NT2/D1 (cell line): ENCODE measurements at regions not wholly inside any gene's neighbourhood (a gene's known extent, or its start where the extent isn't known, plus 50 kb on each side); places are given as distances from the start of the nearest gene placed in this dataset.
"Not testable (repeated sequence)": the region's sequence is repeated elsewhere in the genome, so short reads cannot be mapped to it uniquely, and the experiment has no call there.

ENCODE experiments used
- SUZ12 ChIP-seq: IDR thresholded peaks from 2 replicates; pipeline ENCODE4 v1.6.1; 2011; ENCODE audit not compliant: insufficient read length, insufficient read depth; ENCODE audit errors: extremely low read depth
- YY1 ChIP-seq: IDR thresholded peaks from 2 replicates; pipeline ENCODE4 v1.6.1; 2011; ENCODE audit not compliant: insufficient read length, insufficient read depth

DNA sequence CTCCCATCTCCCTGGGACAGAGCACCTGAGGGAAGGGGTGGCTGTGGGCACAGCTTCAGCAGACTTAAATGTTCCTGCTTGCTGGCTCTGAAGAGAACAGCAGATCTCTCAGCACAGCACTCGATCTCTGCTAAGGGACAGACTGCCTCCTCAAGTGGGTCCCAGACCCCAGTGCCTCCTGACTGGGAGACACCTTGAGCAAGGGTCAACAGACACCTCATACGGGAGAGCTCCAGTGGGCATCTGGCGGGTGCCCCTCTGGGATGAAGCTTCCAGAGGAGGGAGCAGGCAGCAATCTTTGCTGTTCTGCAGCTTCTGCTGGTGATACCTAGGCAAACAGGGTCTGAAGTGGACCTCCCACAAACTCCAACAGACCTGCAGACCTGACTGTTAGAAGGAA is 436.7 kb upstream of the CHRM2 start:
- not testable (repeated sequence) for TF ChIP-seq SUZ12, YY1
